ENCODE measurements at regions not wholly inside any gene's neighbourhood (a gene's known extent, or its start where the extent isn't known, plus 50 kb on each side); places are given as distances from the start of the nearest gene placed in this dataset.

DNA sequence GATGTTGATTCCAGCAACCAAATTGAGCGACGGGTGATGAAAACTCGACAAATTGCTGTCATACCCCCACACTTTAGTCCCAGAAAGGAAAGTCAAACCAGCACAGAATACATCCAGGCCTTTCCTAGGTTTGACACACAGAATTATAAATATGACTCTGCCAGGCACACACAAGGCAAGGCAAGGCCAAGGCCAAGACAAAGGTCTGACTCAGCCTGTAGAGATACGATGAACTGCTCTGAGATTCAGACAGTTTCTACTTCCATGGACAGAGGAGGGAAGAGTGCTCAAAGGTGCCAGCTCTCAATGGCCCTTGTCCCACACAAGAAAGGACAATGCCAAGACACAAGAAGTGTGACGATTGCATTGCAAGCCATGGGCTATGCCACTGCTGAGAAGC lies 880.2 kb upstream of the TMEM132C start:
- DNase-seq (no peak), ATAC-seq (no peak)
- H3K27ac ChIP-seq: no peak overlapping the region
- no peak for TF ChIP-seq POLR2A (IDR thresholded peaks at IDR 0.05)
- TF ChIP-seq, protein P1, sequence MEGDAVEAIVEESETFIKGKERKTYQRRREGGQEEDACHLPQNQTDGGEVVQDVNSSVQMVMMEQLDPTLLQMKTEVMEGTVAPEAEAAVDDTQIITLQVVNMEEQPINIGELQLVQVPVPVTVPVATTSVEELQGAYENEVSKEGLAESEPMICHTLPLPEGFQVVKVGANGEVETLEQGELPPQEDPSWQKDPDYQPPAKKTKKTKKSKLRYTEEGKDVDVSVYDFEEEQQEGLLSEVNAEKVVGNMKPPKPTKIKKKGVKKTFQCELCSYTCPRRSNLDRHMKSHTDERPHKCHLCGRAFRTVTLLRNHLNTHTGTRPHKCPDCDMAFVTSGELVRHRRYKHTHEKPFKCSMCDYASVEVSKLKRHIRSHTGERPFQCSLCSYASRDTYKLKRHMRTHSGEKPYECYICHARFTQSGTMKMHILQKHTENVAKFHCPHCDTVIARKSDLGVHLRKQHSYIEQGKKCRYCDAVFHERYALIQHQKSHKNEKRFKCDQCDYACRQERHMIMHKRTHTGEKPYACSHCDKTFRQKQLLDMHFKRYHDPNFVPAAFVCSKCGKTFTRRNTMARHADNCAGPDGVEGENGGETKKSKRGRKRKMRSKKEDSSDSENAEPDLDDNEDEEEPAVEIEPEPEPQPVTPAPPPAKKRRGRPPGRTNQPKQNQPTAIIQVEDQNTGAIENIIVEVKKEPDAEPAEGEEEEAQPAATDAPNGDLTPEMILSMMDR (IDR thresholded peaks at IDR 0.05 in 4 of 5, conservative IDR thresholded peaks at IDR 0.05 in 1 of 5): no peak
- intact Hi-C loops (cut with DNase I; ENCODE audit: low total_unique reads): no loop called here
- no peak overlapping the region for H3K4me3 ChIP-seq
- no peaks in the 10 kb centered on the region for H3K36me3 ChIP-seq
- in situ Hi-C loops (cut with MboI; ENCODE audit: low sequenced_read_pairs in 4 of 4): loop anchor here in 1 of 4 donors (25.0 kb wide), 1 partner anchor 274 kb away; no protein-coding TSS in a partner anchor
- H3K27me3 ChIP-seq: no peaks in the 10 kb centered on the region
- H3K4me1 ChIP-seq: no peaks in the 10 kb centered on the region
- no peaks in the 10 kb centered on the region for H3K9me3 ChIP-seq

DNA sequence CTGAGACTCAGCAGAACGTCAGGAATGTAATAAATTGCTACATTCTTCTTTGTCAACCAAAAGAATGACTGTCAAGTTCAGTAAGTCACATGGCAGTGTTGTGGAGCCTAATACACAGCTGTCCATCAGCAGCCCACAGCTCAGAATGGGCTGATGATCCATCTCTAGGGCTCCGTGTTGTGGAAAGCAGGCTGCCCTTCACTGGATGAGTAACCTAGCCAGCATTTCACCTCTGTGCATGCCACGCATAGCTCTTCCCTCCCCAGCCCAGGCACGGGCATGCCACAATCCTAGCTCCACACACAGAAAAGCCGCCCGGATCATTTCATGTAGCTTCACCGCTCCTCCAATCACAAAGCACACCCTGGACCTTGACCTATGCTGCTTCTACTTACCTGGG lies 878.0 kb upstream of the TMEM132C start:
- in situ Hi-C loops (cut with MboI; ENCODE audit: low sequenced_read_pairs in 4 of 4): loop anchor here in 1 of 4 donors (25.0 kb wide), 1 partner anchor 277 kb away; no protein-coding TSS in a partner anchor
- no peak for ATAC-seq
- no peak for DNase-seq
- no peaks in the 10 kb centered on the region for H3K9me3 ChIP-seq
- H3K27ac ChIP-seq: no peak overlapping the region
- H3K4me3 ChIP-seq: no peak overlapping the region
- H3K27me3 ChIP-seq: no peaks in the 10 kb centered on the region
- no peaks in the 10 kb centered on the region for H3K36me3 ChIP-seq
- intact Hi-C loops (cut with DNase I; ENCODE audit: low total_unique reads): no loop called here
- TF ChIP-seq, protein P1 (IDR thresholded peaks at IDR 0.05 in 4 of 5, conservative IDR thresholded peaks at IDR 0.05 in 1 of 5): no peak
- no peak for TF ChIP-seq POLR2A (IDR thresholded peaks at IDR 0.05)
- no peaks in the 10 kb centered on the region for H3K4me1 ChIP-seq

DNA sequence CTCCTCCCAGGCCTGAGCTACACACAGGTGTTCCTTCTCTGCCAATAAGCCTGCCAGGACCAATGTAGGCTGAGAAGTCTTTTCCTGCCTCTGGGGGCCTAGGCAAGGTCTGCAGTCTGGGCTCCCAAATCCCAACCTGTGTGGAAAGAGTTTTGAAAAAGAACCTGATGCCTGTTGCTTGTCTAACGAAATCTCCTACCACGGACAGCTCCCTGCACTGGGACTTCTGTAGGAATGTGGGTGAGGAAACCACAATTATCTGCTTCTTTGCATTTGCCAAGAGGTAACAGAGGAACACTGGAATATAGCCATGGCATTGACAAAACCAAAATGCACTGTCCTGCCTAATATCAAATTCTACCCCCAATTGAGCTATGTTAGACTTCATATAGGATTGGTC lies 877.0 kb upstream of the TMEM132C start:
- Histone ChIP-seq H3K4me3 (no peak overlapping the region), H3K9me3 (no peaks in the 10 kb centered on the region), H3K4me1 (no peaks in the 10 kb centered on the region), H3K27ac (no peak overlapping the region), H3K27me3 (no peaks in the 10 kb centered on the region), H3K36me3 (no peaks in the 10 kb centered on the region)
- in situ Hi-C loops (cut with MboI; ENCODE audit: low sequenced_read_pairs in 4 of 4): loop anchor here in 1 of 4 donors (25.0 kb wide), 1 partner anchor 278 kb away; no protein-coding TSS in a partner anchor
- ATAC-seq (no peak), DNase-seq (no peak)
- TF ChIP-seq, protein P1 (IDR thresholded peaks at IDR 0.05 in 4 of 5, conservative IDR thresholded peaks at IDR 0.05 in 1 of 5): no peak
- TF ChIP-seq POLR2A (IDR thresholded peaks at IDR 0.05): no peak
- intact Hi-C loops (cut with DNase I; ENCODE audit: low total_unique reads): no loop called here

DNA sequence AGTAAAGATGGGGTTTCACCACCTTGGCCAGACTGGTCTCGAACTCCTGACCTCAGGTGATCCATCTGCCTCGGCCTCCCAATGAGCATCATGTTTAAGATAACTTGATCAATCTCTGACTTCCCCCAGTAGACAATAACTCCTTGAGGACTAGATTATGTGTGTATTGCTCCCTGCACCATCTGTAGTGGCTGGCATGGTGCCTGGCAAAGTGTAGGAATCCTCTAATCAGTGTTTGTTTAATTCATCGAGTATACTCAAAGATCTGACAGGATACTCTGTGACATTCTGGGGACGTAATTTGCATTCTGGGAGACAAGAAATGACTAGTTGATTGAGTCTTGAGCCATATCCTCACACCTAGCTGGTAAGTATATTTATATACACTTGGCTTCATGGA lies 873.5 kb upstream of the TMEM132C start:
- TF ChIP-seq, protein P1 (IDR thresholded peaks at IDR 0.05 in 4 of 5, conservative IDR thresholded peaks at IDR 0.05 in 1 of 5): no peak
- TF ChIP-seq POLR2A (IDR thresholded peaks at IDR 0.05): no peak
- Histone ChIP-seq H3K4me1 (no peaks in the 10 kb centered on the region), H3K4me3 (no peak overlapping the region), H3K27me3 (no peaks in the 10 kb centered on the region), H3K27ac (no peak overlapping the region), H3K36me3 (no peaks in the 10 kb centered on the region), H3K9me3 (no peaks in the 10 kb centered on the region)
- in situ Hi-C loops (cut with MboI; ENCODE audit: low sequenced_read_pairs in 4 of 4) (loop anchor here in 1 of 4 donors (25.0 kb wide), 1 partner anchor 281 kb away; no protein-coding TSS in a partner anchor), intact Hi-C loops (cut with DNase I; ENCODE audit: low total_unique reads) (no loop called here)
- ATAC-seq (no peak), DNase-seq (no peak)

DNA sequence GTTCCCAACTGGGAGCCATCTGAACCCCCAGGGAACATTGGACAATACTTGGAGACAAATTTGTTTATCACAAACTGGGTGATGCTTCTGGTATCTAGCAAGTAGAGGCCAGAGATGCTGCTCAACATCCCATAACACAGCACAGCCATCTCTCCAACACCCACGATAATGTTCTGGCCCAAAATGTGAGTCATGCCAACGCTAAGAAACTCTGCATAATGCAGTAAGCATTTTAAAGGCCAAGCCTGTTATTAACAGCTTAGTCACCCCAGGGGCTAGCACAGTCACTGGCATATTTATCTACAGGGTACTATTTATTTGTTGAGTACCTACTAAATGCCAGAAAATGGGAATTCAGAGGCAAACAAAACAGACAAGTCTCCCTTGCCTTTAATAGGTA lies 873.1 kb upstream of the TMEM132C start:
- DNase-seq (no peak), ATAC-seq (no peak)
- intact Hi-C loops (cut with DNase I; ENCODE audit: low total_unique reads) (no loop called here), in situ Hi-C loops (cut with MboI; ENCODE audit: low sequenced_read_pairs in 4 of 4) (loop anchor here in 1 of 4 donors (25.0 kb wide), 1 partner anchor 282 kb away; no protein-coding TSS in a partner anchor)
- Histone ChIP-seq H3K36me3 (no peaks in the 10 kb centered on the region), H3K9me3 (no peaks in the 10 kb centered on the region), H3K4me1 (no peaks in the 10 kb centered on the region), H3K27ac (no peak overlapping the region), H3K27me3 (no peaks in the 10 kb centered on the region), H3K4me3 (no peak overlapping the region)
- TF ChIP-seq POLR2A (IDR thresholded peaks at IDR 0.05): no peak
- TF ChIP-seq, protein P1 (IDR thresholded peaks at IDR 0.05 in 4 of 5, conservative IDR thresholded peaks at IDR 0.05 in 1 of 5): no peak

Data from gastrocnemius medialis (tissue), 4 donors.